ENCODE measurements at regions not wholly inside any gene's neighbourhood (a gene's known extent, or its start where the extent isn't known, plus 50 kb on each side); places are given as distances from the start of the nearest gene placed in this dataset.
"Not testable (repeated sequence)": the region's sequence is repeated elsewhere in the genome, so short reads cannot be mapped to it uniquely, and the experiment has no call there.

GRCh38 chr13:50389726-50390125 lies 374.5 kb downstream of the KCNRG start:
- TF ChIP-seq CTCF (IDR thresholded peaks at IDR 0.05; ENCODE audit: low read depth, low read length) = no peak
- in situ Hi-C loops (cut with HindIII; ENCODE audit: low sequenced_read_pairs) = no loop called here
- DNase-seq (ENCODE audit: low read depth, low spot score) = no peak

GRCh38 chr13:50390503-50391248 lies 375.4 kb downstream of the KCNRG start:
- H3K4me3 ChIP-seq (ENCODE audit: low read depth, low read length) = no peak overlapping the region
- in situ Hi-C loops (cut with HindIII; ENCODE audit: low sequenced_read_pairs) = no loop called here
- TF ChIP-seq CTCF (IDR thresholded peaks at IDR 0.05; ENCODE audit: low read depth, low read length) = no peak
- no peak for DNase-seq (ENCODE audit: low read depth, low spot score)

More at GRCh38 chr13:50389726-50390125, 374.5 kb downstream of the KCNRG start:
- no peak overlapping the region for H3K4me3 ChIP-seq (ENCODE audit: low read depth, low read length)

DNA sequence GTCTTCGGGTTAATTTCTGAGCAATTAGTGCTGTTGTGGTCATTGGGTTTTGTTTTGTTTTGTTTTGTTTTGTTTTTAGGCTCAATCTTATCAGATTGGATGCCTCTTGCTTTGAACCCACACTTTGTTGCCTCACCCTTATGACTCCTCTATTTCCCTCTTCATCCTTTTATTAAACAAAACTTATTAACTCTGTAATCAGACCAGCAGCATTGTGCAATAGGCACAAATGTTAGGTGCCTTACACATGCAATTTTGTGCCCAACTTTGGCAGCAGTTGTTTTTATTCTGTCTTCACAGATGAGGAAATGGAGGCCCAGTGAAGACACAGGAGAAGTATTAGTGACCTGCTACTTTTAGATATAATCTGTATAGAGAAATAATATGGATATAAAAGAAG lies 377.7 kb downstream of the KCNRG start:
- no peak overlapping the region for H3K4me3 ChIP-seq (ENCODE audit: low read depth, low read length)
- in situ Hi-C loops (cut with HindIII; ENCODE audit: low sequenced_read_pairs) = no loop called here
- TF ChIP-seq CTCF (IDR thresholded peaks at IDR 0.05; ENCODE audit: low read depth, low read length) = no peak
- DNase-seq (ENCODE audit: low read depth, low spot score) = no peak

- DNase-seq (ENCODE audit: low read depth, low spot score) = peak; percentile 47
- H3K4me3 ChIP-seq (ENCODE audit: low read depth, low read length) = no peak overlapping the region
- TF ChIP-seq CTCF (IDR thresholded peaks at IDR 0.05; ENCODE audit: low read depth, low read length) = no peak
- in situ Hi-C loops (cut with HindIII; ENCODE audit: low sequenced_read_pairs) = no loop called here
Measured at GRCh38 chr13:50393628-50394027, 378.4 kb downstream of the KCNRG start.

DNA sequence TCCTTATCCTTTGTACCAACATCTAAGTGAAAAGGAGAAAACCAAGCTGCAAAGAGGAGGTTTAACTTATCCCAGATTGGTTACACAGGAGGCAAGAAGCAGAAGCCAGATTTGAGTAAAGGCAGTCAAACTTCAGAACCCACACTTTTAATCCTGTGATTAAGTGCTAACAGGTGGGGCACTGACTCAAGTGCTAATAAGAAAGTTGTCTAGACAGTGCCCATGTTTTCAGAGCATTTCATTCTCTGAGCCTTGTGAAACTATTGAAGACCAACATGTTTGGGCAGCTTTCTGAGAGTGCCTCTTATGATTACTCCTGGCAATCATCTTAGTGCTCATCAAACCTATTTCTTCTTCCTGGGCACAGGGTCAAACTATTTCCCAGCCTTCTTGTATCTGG lies 380.8 kb downstream of the KCNRG start:
- TF ChIP-seq CTCF (IDR thresholded peaks at IDR 0.05; ENCODE audit: low read depth, low read length) = no peak
- no peak for DNase-seq (ENCODE audit: low read depth, low spot score)
- in situ Hi-C loops (cut with HindIII; ENCODE audit: low sequenced_read_pairs) = no loop called here
- no peak overlapping the region for H3K4me3 ChIP-seq (ENCODE audit: low read depth, low read length)

DNA sequence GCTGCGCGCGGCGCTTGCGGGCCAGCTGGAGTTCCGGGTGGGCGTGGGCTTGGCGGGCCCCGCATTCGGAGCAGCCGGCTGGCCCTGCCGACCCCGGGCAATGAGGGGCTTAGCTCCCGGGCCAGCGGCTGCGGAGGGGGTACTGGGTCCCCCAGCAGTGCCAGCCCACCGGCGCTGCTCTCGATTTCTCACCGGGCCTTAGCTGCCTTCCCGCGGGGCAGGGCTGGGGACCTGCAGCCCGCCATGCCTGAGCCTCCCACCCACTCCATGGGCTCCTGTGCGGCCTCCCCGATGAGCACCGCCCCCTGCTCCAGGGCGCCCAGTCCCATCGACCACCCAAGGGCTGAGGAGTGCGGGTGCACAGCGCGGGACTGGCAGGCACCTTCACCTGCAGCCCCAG lies 381.4 kb downstream of the KCNRG start:
- DNase-seq (ENCODE audit: low read depth, low spot score) = not testable (repeated sequence)

GRCh38 chr13:50400035-50400726 lies 384.9 kb downstream of the KCNRG start:
- in situ Hi-C loops (cut with HindIII; ENCODE audit: low sequenced_read_pairs) = no loop called here
- DNase-seq (ENCODE audit: low read depth, low spot score) = no peak
- TF ChIP-seq CTCF (IDR thresholded peaks at IDR 0.05; ENCODE audit: low read depth, low read length) = no peak
- no peak overlapping the region for H3K4me3 ChIP-seq (ENCODE audit: low read depth, low read length)

More for the DNA sequence above, 381.4 kb downstream of the KCNRG start:
- H3K4me3 ChIP-seq (ENCODE audit: low read depth, low read length); in situ Hi-C loops (cut with HindIII; ENCODE audit: low sequenced_read_pairs): not testable (repeated sequence)

Data from astrocyte of the spinal cord (primary cell).